HepG2 (cell line): ENCODE measurements at regions not wholly inside any gene's neighbourhood (a gene's known extent, or its start where the extent isn't known, plus 50 kb on each side); places are given as distances from the start of the nearest gene placed in this dataset.
A peak's percentile ranks its signal among the peaks of the same experiment; 100 is the strongest.

Source experiments
- ARID4A ChIP-seq: sonication (generic); formaldehyde crosslinking; IDR thresholded peaks from 2 replicates; pipeline ENCODE4 v1.5.0; 2020; ENCODE audit warnings: mild to moderate bottlenecking, missing genetic modification reagents, borderline replicate concordance
- HOXA3 ChIP-seq: sonication (generic); formaldehyde crosslinking; IDR thresholded peaks from 2 replicates; pipeline ENCODE4 v1.5.0; 2020; ENCODE audit warnings: missing genetic modification reagents
- MNT ChIP-seq: fragments of 450-650 bp; IDR thresholded peaks from 2 replicates; pipeline ENCODE4 v1.6.1; 2016
- SAP130 ChIP-seq: IDR thresholded peaks from 2 replicates; pipeline ENCODE4 v1.6.1; 2016; ENCODE audit warnings: low read depth
- SIN3A ChIP-seq: IDR thresholded peaks from 2 replicates; pipeline ENCODE4 v1.6.1; 2011; ENCODE audit warnings: low read depth, mild to moderate bottlenecking, control low read depth, low read length, borderline replicate concordance
- SPEN ChIP-seq: sonication (generic); formaldehyde crosslinking; IDR thresholded peaks from 2 replicates; pipeline ENCODE4 v1.5.1; 2020; ENCODE audit warnings: low read depth, mild to moderate bottlenecking, missing genetic modification reagents
- ZFP90 ChIP-seq: sonication (generic); formaldehyde crosslinking; IDR thresholded peaks from 2 replicates; pipeline ENCODE4 v1.8.0; 2022; ENCODE audit warnings: missing genetic modification reagents, mild to moderate bottlenecking, inconsistent platforms, borderline replicate concordance
- ZNF142 ChIP-seq: sonication (generic); formaldehyde crosslinking; IDR thresholded peaks from 2 replicates; pipeline ENCODE4 v1.4.0; 2020; ENCODE audit warnings: missing genetic modification reagents
- ZNF446 ChIP-seq: sonication (generic); formaldehyde crosslinking; IDR thresholded peaks from 2 replicates; pipeline ENCODE4 v1.5.0; 2020; ENCODE audit warnings: mild to moderate bottlenecking, missing genetic modification reagents
- ZNF574 ChIP-seq: sonication (generic); formaldehyde crosslinking; IDR thresholded peaks from 2 replicates; pipeline ENCODE4 v1.4.0; 2020; ENCODE audit warnings: missing genetic modification reagents
- ZNF776 ChIP-seq: sonication (generic); formaldehyde crosslinking; IDR thresholded peaks from 2 replicates; pipeline ENCODE4 v1.4.0; 2020; ENCODE audit warnings: mild to moderate bottlenecking, missing genetic modification reagents
- ZNF777 ChIP-seq: sonication (generic); formaldehyde crosslinking; IDR thresholded peaks from 2 replicates; pipeline ENCODE4 v1.4.0; 2020; ENCODE audit warnings: missing genetic modification reagents

GRCh38 chr7:32728412-32729334 is 162.9 kb downstream of the KBTBD2 start (continued):
- TF ChIP-seq ZNF142 (CRISPR knock-in tag) (0 out of 2 replicates have a peak, but pooled peaks have one; percentile 23), SIN3A (0 out of 2 replicates have a peak, but pooled peaks have one; percentile 72), HOXA3 (0 out of 2 replicates have a peak, but pooled peaks have one; percentile 7), ZNF574 (CRISPR knock-in tag) (0 out of 2 replicates have a peak, but pooled peaks have one; percentile 45), SAP130 (0 out of 2 replicates have a peak, but pooled peaks have one; percentile 2), ARID4A (CRISPR knock-in tag) (peak; percentile 47; the same call in 1 of the 2 replicates), SPEN (peak; percentile 36; the same call in 1 of the 2 replicates), MNT (peak; percentile 33; the same call in 1 of the 2 replicates), ZNF446 (CRISPR knock-in tag) (0 out of 2 replicates have a peak, but pooled peaks have one; percentile 38), ZFP90 (CRISPR knock-in tag) (peak; percentile 5; the same call in 1 of the 2 replicates), ZNF776 (CRISPR knock-in tag) (0 out of 2 replicates have a peak, but pooled peaks have one; percentile 39), ZNF777 (CRISPR knock-in tag) (peak; percentile 91)
